B cell (primary cell): ENCODE measurements at regions not wholly inside any gene's neighbourhood (a gene's known extent, or its start where the extent isn't known, plus 50 kb on each side); places are given as distances from the start of the nearest gene placed in this dataset.

Source experiments
- ATAC-seq: fragments of 200-7000 bp; cut with Tn5 transposase; one replicate; pipeline ENCODE4 v1.10.0; 2021; ENCODE audit warnings: low read depth, mild to moderate bottlenecking, moderate number of reproducible peaks, moderate library complexity
- CTCF ChIA-PET: fragments of 350-600 bp; sonication (Branson Sonifier 250); formaldehyde crosslinking; loops from one replicate; lab custom pipeline; 2021; ENCODE audit warnings: antibody characterized with exemption, inconsistent platforms; lab: Charles Lee
- POLR2A ChIA-PET: fragments of 350-600 bp; sonication (Branson Sonifier 250); formaldehyde crosslinking; loops from one replicate; lab custom pipeline; 2021; ENCODE audit warnings: antibody characterized with exemption; lab: Charles Lee
- DNase-seq: peaks from one replicate; pipeline ENCODE4 v3.0.0; 2013
- H2AFZ ChIP-seq: 2 replicates; pipeline ENCODE4 v1.6.1; 2012; ENCODE audit warnings: mild to moderate bottlenecking, low read depth, low read length; ENCODE audit not compliant: insufficient read depth, poor library complexity, severe bottlenecking
- H3K27ac ChIP-seq, 2 donors: 1 replicate in 1 of 2; 2 replicates in 1 of 2; pipeline ENCODE4 v1.5.1; 2012 to 2013; ENCODE audit warnings: low read length in 2 of 2, mild to moderate bottlenecking in 2 of 2, moderate library complexity in 1 of 2
- H3K27me3 ChIP-seq, 4 experiments: fragments of 200-600 bp in 1 of 4; sonication (generic) in 1 of 4; replicated peaks in 1 of 4; 1 replicate in 2 of 4; 2 replicates in 2 of 4; pipeline versions ENCODE4 v1.6.1 to v1.7.0; 2013 to 2016; ENCODE audit warnings: low read length in 3 of 4, mild to moderate bottlenecking in 2 of 4, mixed read lengths in 1 of 4, moderate library complexity in 1 of 4; ENCODE audit not compliant: insufficient read depth in 4 of 4, control insufficient read depth in 3 of 4; ENCODE audit errors: control extremely low read depth in 1 of 4
- H3K36me3 ChIP-seq, 2 experiments: replicated peaks in 1 of 2; 1 replicate in 1 of 2; 2 replicates in 1 of 2; pipeline versions ENCODE4 v1.6.1 to v1.7.1; 2013; ENCODE audit warnings: low read length in 1 of 2; ENCODE audit not compliant: insufficient read depth in 2 of 2, control insufficient read depth in 1 of 2; ENCODE audit errors: control extremely low read depth in 1 of 2, extremely low read depth in 1 of 2
- H3K4me1 ChIP-seq, 2 donors: fragments of 200-600 bp in 1 of 2; sonication (generic) in 1 of 2; 1 replicate in 1 of 2; 2 replicates in 1 of 2; pipeline versions ENCODE4 v1.5.1 to v1.6.1; 2013 to 2017; ENCODE audit warnings: low read length in 2 of 2; ENCODE audit not compliant: control insufficient read depth in 2 of 2, insufficient read depth in 2 of 2
- H3K4me2 ChIP-seq: replicated peaks from 2 replicates; pipeline ENCODE3; 2012; ENCODE audit warnings: mild to moderate bottlenecking, low read depth, low read length; ENCODE audit not compliant: poor library complexity, severe bottlenecking
- H3K4me3 ChIP-seq, 5 experiments: fragments of 200-600 bp in 1 of 5; sonication (generic) in 1 of 5; 1 replicate in 3 of 5; 2 replicates in 2 of 5; pipeline versions ENCODE4 v1.5.1 to v1.7.0; 2011 to 2016; ENCODE audit warnings: low read length in 4 of 5, mild to moderate bottlenecking in 4 of 5, low read depth in 2 of 5, control low read depth in 1 of 5, moderate library complexity in 1 of 5; ENCODE audit not compliant: insufficient read depth in 1 of 5; ENCODE audit errors: control extremely low read depth in 1 of 5, extremely low read depth in 1 of 5
- H3K79me2 ChIP-seq: fragments of 200-600 bp; sonication (generic); one replicate; pipeline ENCODE4 v1.6.0; 2016; ENCODE audit warnings: low read length; ENCODE audit not compliant: control insufficient read depth, insufficient read depth
- H3K9ac ChIP-seq: fragments of 200-600 bp; sonication (generic); 2 replicates; pipeline ENCODE4 v1.6.1; 2017; ENCODE audit warnings: mild to moderate bottlenecking, low read length, moderate library complexity
- H3K9me3 ChIP-seq, 3 donors: one replicate each; pipeline versions ENCODE4 v1.6.1 to v1.7.1; 2013; ENCODE audit warnings: low read length in 2 of 3; ENCODE audit not compliant: control insufficient read depth in 2 of 3, insufficient read depth in 1 of 3; ENCODE audit errors: control extremely low read depth in 1 of 3
- H4K20me1 ChIP-seq: 2 replicates; pipeline ENCODE4 v1.6.0; 2012; ENCODE audit warnings: mild to moderate bottlenecking, low read length; ENCODE audit not compliant: insufficient read depth, control insufficient read depth, poor library complexity, severe bottlenecking
- H3K27ac Mint-ChIP-seq: one replicate; pipeline ENCODE4 v1.8.0; 2021; ENCODE audit warnings: mixed read lengths
- H3K27me3 Mint-ChIP-seq: one replicate; pipeline ENCODE4 v1.8.0; 2021; ENCODE audit warnings: mixed read lengths
- H3K4me1 Mint-ChIP-seq: one replicate; pipeline ENCODE4 v1.8.0; 2021; ENCODE audit warnings: mixed read lengths
- H3K4me3 Mint-ChIP-seq: one replicate; pipeline ENCODE4 v1.8.0; 2021; ENCODE audit warnings: mixed read lengths
- H3K9me3 Mint-ChIP-seq: one replicate; pipeline ENCODE4 v1.8.0; 2022; ENCODE audit warnings: mixed read lengths; ENCODE audit not compliant: insufficient read depth
- CTCF ChIP-seq: fragments of 200-600 bp; IDR thresholded peaks from one replicate; pipeline ENCODE4 v1.8.0; 2022; ENCODE audit warnings: antibody characterized with exemption, mild to moderate bottlenecking
- EZH2 ChIP-seq: IDR thresholded peaks from 2 replicates; pipeline ENCODE4 v1.6.1; 2012; ENCODE audit warnings: borderline replicate concordance, low read depth, mild to moderate bottlenecking, moderate library complexity, low read length; ENCODE audit not compliant: insufficient read depth, poor library complexity, severe bottlenecking
- WGBS: methylation state at CpG from one replicate; pipeline ENCODE4 v1.1.5; 2013; ENCODE audit warnings: missing lambda C conversion rate; ENCODE audit not compliant: insufficient coverage; 5-methylcytosine and 5-hydroxymethylcytosine counted together
- intact Hi-C: fragments of 100-400 bp; cut with micrococcal nuclease; formaldehyde crosslinking; loops from one replicate; pipeline ENCODE4 v1.10.0; 2022

- H3K4me2 ChIP-seq: no peak overlapping the region
- H3K4me1 Mint-ChIP-seq: no peaks in the 10 kb centered on the region
- no peak overlapping the region for H3K4me3 Mint-ChIP-seq
- H3K27ac Mint-ChIP-seq: no peak overlapping the region
- no peaks in the 10 kb centered on the region for H3K9me3 ChIP-seq
- no peaks in the 10 kb centered on the region for H3K27me3 ChIP-seq
- ATAC-seq (no peak), DNase-seq (no peak)
- H2AFZ ChIP-seq: no peak overlapping the region
- CTCF ChIA-PET: no interaction called here
- H3K27ac ChIP-seq: no peak overlapping the region
- no peak for TF ChIP-seq EZH2
- no peak for TF ChIP-seq CTCF
- peaks cover 2% of the 10 kb centered on the region for H3K9me3 Mint-ChIP-seq
- no peaks in the 10 kb centered on the region for H3K36me3 ChIP-seq
- no peak overlapping the region for H3K9ac ChIP-seq
- H3K79me2 ChIP-seq: no peaks in the 10 kb centered on the region
- H3K4me1 ChIP-seq: no peaks in the 10 kb centered on the region
- intact Hi-C loops: no loop called here
- H3K4me3 ChIP-seq: no peak overlapping the region
- no peaks in the 10 kb centered on the region for H3K27me3 Mint-ChIP-seq
- POLR2A ChIA-PET: no interaction called here
- H4K20me1 ChIP-seq: no peaks in the 10 kb centered on the region
Measured at GRCh38 chr10:55329796-55330195, 528.8 kb upstream of the PCDH15 start.

GRCh38 chr10:55320187-55320700 is 519.2 kb upstream of the PCDH15 start:
- H3K36me3 ChIP-seq: no peaks in the 10 kb centered on the region
- H4K20me1 ChIP-seq: no peaks in the 10 kb centered on the region
- Mint-ChIP-seq H3K4me1 (no peaks in the 10 kb centered on the region), H3K27me3 (no peaks in the 10 kb centered on the region), H3K9me3 (peaks cover 4% of the 10 kb centered on the region), H3K4me3 (no peak overlapping the region), H3K27ac (no peak overlapping the region)
- H2AFZ ChIP-seq: no peak overlapping the region
- no peak overlapping the region for H3K27ac ChIP-seq
- CTCF ChIA-PET: no interaction called here
- no peak for ATAC-seq
- H3K79me2 ChIP-seq: no peaks in the 10 kb centered on the region
- H3K4me2 ChIP-seq: no peak overlapping the region
- no peaks in the 10 kb centered on the region for H3K27me3 ChIP-seq
- H3K4me3 ChIP-seq: no peak overlapping the region
- TF ChIP-seq EZH2 (no peak), CTCF (no peak)
- peaks cover 0 to 9% (median 0%) of the 10 kb centered on the region in 3 donors for H3K9me3 ChIP-seq
- DNase-seq: no peak
- 64% methylated on average over 2 of the region's 2 CpGs for WGBS
- intact Hi-C loops: no loop called here
- POLR2A ChIA-PET: no interaction called here
- H3K4me1 ChIP-seq: no peaks in the 10 kb centered on the region
- H3K9ac ChIP-seq: no peak overlapping the region
